KMS-11 (cell line): ENCODE measurements at regions not wholly inside any gene's neighbourhood (a gene's known extent, or its start where the extent isn't known, plus 50 kb on each side); places are given as distances from the start of the nearest gene placed in this dataset.

Source experiments
- H2AFZ ChIP-seq: fragments of 200-600 bp; sonication (generic); 2 replicates; pipeline ENCODE4 v1.6.1; 2016; ENCODE audit warnings: antibody characterized with exemption, mixed run types, low read depth
- H3K27ac ChIP-seq: fragments of 200-600 bp; sonication (generic); 2 replicates; pipeline ENCODE4 v1.6.1; 2016; ENCODE audit warnings: mild to moderate bottlenecking, mixed run types
- H3K27me3 ChIP-seq: fragments of 200-600 bp; sonication (generic); 2 replicates; pipeline ENCODE4 v1.6.1; 2017; ENCODE audit warnings: mild to moderate bottlenecking, low read depth, mixed run types, moderate library complexity; ENCODE audit not compliant: insufficient read depth
- H3K36me3 ChIP-seq: fragments of 200-600 bp; sonication (generic); 2 replicates; pipeline ENCODE4 v1.6.1; 2017; ENCODE audit warnings: mild to moderate bottlenecking, mixed run types; ENCODE audit not compliant: insufficient read depth
- H3K4me1 ChIP-seq: fragments of 200-600 bp; sonication (generic); 2 replicates; pipeline ENCODE4 v1.6.1; 2016; ENCODE audit warnings: mild to moderate bottlenecking, low read depth, mixed run types; ENCODE audit not compliant: poor library complexity, severe bottlenecking
- H3K4me2 ChIP-seq: fragments of 200-600 bp; sonication (generic); 2 replicates; pipeline ENCODE4 v1.7.0; 2016; ENCODE audit warnings: mild to moderate bottlenecking, mixed run types
- H3K4me3 ChIP-seq: fragments of 200-600 bp; sonication (generic); IDR thresholded peaks from 2 replicates; pipeline ENCODE4 v1.6.1; 2017; ENCODE audit warnings: low read depth, low read length, mixed read lengths; ENCODE audit not compliant: insufficient read depth
- H3K79me2 ChIP-seq: fragments of 200-600 bp; sonication (generic); 2 replicates; pipeline ENCODE4 v1.6.1; 2016; ENCODE audit warnings: low read depth, mixed run types; ENCODE audit not compliant: insufficient read depth
- H3K9ac ChIP-seq: fragments of 200-600 bp; sonication (generic); 2 replicates; pipeline ENCODE4 v1.6.1; 2016; ENCODE audit warnings: mild to moderate bottlenecking, mixed run types
- H4K20me1 ChIP-seq: fragments of 200-600 bp; sonication (generic); 2 replicates; pipeline ENCODE4 v1.6.1; 2016; ENCODE audit warnings: mild to moderate bottlenecking, mixed run types; ENCODE audit not compliant: insufficient read depth
- TF ChIP-seq, protein P1 (sequence below): fragments of 200-600 bp; sonication (generic); conservative IDR thresholded peaks from 2 replicates; pipeline ENCODE4 v1.6.1; 2017; ENCODE audit warnings: low read depth, mild to moderate bottlenecking, antibody characterized with exemption, low read length, moderate library complexity, mixed read lengths

DNA sequence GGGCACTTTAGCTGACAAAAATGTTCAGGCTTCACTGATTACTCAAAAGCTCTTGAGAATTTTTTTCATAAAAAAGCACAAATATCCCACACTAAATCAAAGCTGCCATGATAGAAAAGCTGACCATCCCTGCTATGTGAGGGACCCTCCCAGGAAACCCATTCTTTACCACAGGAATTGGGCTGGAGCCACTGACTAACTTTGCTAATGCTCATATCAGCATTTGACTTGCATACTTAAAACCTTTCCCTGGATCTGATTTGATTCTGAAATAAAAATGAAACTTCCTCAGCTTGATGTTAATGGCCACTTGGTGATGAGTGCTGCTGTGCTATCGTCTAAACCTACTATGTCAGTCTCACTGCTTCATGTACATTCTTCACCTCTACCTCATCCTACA lies 243.6 kb downstream of the PRELID2 start:
- H3K27ac ChIP-seq = no peak overlapping the region
- no peaks in the 10 kb centered on the region for H3K36me3 ChIP-seq
- H4K20me1 ChIP-seq = no peaks in the 10 kb centered on the region
- no peak overlapping the region for H2AFZ ChIP-seq
- no peaks in the 10 kb centered on the region for H3K79me2 ChIP-seq
- no peak overlapping the region for H3K4me2 ChIP-seq
- TF ChIP-seq, protein P1, sequence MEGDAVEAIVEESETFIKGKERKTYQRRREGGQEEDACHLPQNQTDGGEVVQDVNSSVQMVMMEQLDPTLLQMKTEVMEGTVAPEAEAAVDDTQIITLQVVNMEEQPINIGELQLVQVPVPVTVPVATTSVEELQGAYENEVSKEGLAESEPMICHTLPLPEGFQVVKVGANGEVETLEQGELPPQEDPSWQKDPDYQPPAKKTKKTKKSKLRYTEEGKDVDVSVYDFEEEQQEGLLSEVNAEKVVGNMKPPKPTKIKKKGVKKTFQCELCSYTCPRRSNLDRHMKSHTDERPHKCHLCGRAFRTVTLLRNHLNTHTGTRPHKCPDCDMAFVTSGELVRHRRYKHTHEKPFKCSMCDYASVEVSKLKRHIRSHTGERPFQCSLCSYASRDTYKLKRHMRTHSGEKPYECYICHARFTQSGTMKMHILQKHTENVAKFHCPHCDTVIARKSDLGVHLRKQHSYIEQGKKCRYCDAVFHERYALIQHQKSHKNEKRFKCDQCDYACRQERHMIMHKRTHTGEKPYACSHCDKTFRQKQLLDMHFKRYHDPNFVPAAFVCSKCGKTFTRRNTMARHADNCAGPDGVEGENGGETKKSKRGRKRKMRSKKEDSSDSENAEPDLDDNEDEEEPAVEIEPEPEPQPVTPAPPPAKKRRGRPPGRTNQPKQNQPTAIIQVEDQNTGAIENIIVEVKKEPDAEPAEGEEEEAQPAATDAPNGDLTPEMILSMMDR = no peak
- no peaks in the 10 kb centered on the region for H3K4me1 ChIP-seq
- H3K9ac ChIP-seq = no peak overlapping the region
- no peaks in the 10 kb centered on the region for H3K27me3 ChIP-seq
- no peak overlapping the region for H3K4me3 ChIP-seq

DNA sequence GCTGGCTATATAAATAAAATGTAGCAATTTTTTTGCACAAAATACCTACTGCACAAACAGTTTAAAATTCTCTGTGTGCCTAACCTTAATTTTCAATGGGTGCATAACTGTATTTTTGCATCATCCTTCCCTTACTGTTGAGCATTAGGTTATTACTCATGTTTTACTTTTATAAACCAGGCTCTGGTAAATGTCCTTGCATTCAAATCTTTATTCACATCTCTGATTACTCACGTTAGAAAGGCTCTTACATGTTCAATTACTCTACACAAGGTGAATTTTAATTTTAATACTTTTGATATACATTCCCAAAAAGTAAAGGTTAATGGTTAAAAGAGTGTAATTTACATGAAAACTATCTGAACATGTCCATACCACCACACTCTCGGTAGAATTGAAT lies 246.1 kb downstream of the PRELID2 start:
- Histone ChIP-seq H3K4me2 (no peak overlapping the region), H3K4me3 (no peak overlapping the region), H2AFZ (no peak overlapping the region), H3K36me3 (no peaks in the 10 kb centered on the region), H3K79me2 (no peaks in the 10 kb centered on the region), H3K27ac (no peak overlapping the region), H3K4me1 (no peaks in the 10 kb centered on the region), H3K27me3 (no peaks in the 10 kb centered on the region), H4K20me1 (no peaks in the 10 kb centered on the region), H3K9ac (no peak overlapping the region)
- TF ChIP-seq, protein P1 = no peak

DNA sequence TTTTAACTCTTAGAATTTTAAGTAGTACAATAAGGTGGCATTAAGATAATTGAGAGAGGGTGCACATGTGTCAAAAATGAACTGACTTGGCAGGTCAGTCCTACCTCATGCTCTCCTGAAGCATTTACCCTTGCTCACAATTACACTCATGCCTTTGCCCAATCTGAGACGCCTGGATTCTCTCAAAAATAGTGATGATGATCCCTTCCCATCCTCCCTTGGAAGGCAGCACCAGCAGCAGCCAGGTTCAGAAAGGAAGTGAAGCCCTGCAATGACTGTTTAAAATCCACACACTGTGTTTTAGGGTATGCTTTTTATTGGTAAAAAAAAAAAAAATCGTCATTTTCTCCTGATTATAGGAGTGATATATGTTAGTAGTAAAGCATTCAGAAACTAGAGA lies 246.6 kb downstream of the PRELID2 start:
- no peak overlapping the region for H3K4me2 ChIP-seq

DNA sequence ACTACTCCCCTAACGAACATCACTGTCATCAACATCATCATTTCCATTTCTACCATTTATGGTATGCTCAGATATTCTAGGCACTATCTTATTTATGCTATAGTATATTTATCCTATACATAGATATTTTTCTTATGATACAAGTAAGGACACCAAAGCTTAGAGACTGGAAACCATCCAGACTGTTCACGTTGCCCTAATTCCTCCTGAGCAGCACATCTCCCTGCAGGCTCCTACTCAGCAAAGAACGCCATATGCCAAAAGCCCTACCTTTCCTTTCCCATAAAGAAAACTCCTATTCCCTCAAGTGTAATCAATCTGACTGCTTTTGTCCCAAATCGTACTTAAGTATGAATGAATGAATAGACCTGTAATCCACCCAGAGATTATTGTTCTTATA lies 247.0 kb downstream of the PRELID2 start:
- Histone ChIP-seq H2AFZ (no peak overlapping the region), H3K9ac (no peak overlapping the region), H3K79me2 (no peaks in the 10 kb centered on the region), H3K4me2 (no peak overlapping the region), H3K27ac (no peak overlapping the region), H4K20me1 (no peaks in the 10 kb centered on the region), H3K4me1 (no peaks in the 10 kb centered on the region), H3K36me3 (no peaks in the 10 kb centered on the region), H3K4me3 (no peak overlapping the region), H3K27me3 (no peaks in the 10 kb centered on the region)
- TF ChIP-seq, protein P1 = no peak

More for the DNA sequence above, 246.6 kb downstream of the PRELID2 start:
- TF ChIP-seq, protein P1 = no peak
- Histone ChIP-seq H3K79me2 (no peaks in the 10 kb centered on the region), H3K4me1 (no peaks in the 10 kb centered on the region), H4K20me1 (no peaks in the 10 kb centered on the region), H3K27ac (no peak overlapping the region), H3K36me3 (no peaks in the 10 kb centered on the region), H3K27me3 (no peaks in the 10 kb centered on the region), H3K9ac (no peak overlapping the region), H3K4me3 (no peak overlapping the region), H2AFZ (no peak overlapping the region)
